A549 (cell line): ENCODE measurements at regions not wholly inside any gene's neighbourhood (a gene's known extent, or its start where the extent isn't known, plus 50 kb on each side); places are given as distances from the start of the nearest gene placed in this dataset.

ENCODE experiments used
- ATAC-seq, 2 experiments: fragments of 200-7000 bp in 1 of 2; fragments of >200 bp in 1 of 2; cut with Nextera tagmentation in 1 of 2; cut with Tn5 transposase in 1 of 2; 3 replicates each; pipeline versions ENCODE4 v1.8.0 to v1.9.1; 2018 to 2020; ENCODE audit warnings: mild to moderate bottlenecking in 1 of 2, moderate library complexity in 1 of 2
- CTCF ChIA-PET: fragments of 300-600 bp; sonication (Branson Sonifier 250); formaldehyde crosslinking; extraction: SDS; loops from one replicate; lab custom pipeline; 2021; ENCODE audit warnings: antibody characterized with exemption, inconsistent platforms; lab: Yijun Ruan, JAX
- POLR2A ChIA-PET: fragments of 350-600 bp; formaldehyde crosslinking; extraction: SDS; loops from one replicate; lab custom pipeline; 2021; ENCODE audit warnings: antibody characterized with exemption, inconsistent platforms; lab: Yijun Ruan, JAX
- DNase-seq, 2 experiments: peaks; one replicate each; pipeline versions ENCODE4 v3.0.0 to v3.0.0-alpha.2; 2011 to 2016; ENCODE audit warnings: low read depth in 1 of 2, low spot score in 1 of 2
- FAIRE-seq: peaks from 2 replicates; lab custom pipeline; 2011; peaks lifted over from hg19 to GRCh38; lab: Jason Lieb, UNC
- H3K27ac ChIP-seq, 2 experiments: fragments of >200 bp; sonication (Bioruptor Twin); formaldehyde crosslinking; 3 replicates each; pipeline ENCODE4 v1.5.1; 2016 to 2017
- H3K4me1 ChIP-seq: fragments of >200 bp; sonication (Bioruptor Twin); formaldehyde crosslinking; 3 replicates; pipeline ENCODE4 v1.6.1; 2016
- H3K4me2 ChIP-seq: fragments of >200 bp; sonication (Bioruptor Twin); formaldehyde crosslinking; 3 replicates; pipeline ENCODE4 v1.6.1; 2016
- H3K4me3 ChIP-seq: fragments of >200 bp; sonication (Bioruptor Twin); formaldehyde crosslinking; 3 replicates; pipeline ENCODE4 v1.5.1; 2016
- H3K9me3 ChIP-seq: fragments of >200 bp; sonication (Bioruptor Twin); formaldehyde crosslinking; 3 replicates; pipeline ENCODE4 v1.6.1; 2016
- ATOH8 ChIP-seq: fragments of 250-450 bp; sonication (Bioruptor Pico); IDR thresholded peaks from 2 replicates; pipeline ENCODE4 v1.5.0; 2020; ENCODE audit warnings: low read depth, mild to moderate bottlenecking, moderate library complexity
- BHLHE40 ChIP-seq: IDR thresholded peaks from 2 replicates; pipeline ENCODE4 v1.6.1; 2012; ENCODE audit warnings: low read depth, low read length, inconsistent platforms
- CBX8 ChIP-seq: fragments of 200-600 bp; sonication (generic); IDR thresholded peaks from 2 replicates; pipeline ENCODE4 v1.6.1; 2016
- CEBPB ChIP-seq, 2 experiments: fragments of >200 bp in 1 of 2; sonication (Bioruptor Twin) in 1 of 2; formaldehyde crosslinking in 1 of 2; IDR thresholded peaks; 2 replicates each; pipeline ENCODE4 v1.6.1; 2012 to 2016
- CHD2 ChIP-seq: fragments of 150-350 bp; IDR thresholded peaks from 2 replicates; pipeline ENCODE4 v1.6.1; 2014; ENCODE audit warnings: low read length; ENCODE audit not compliant: partially characterized antibody
- CHD4 ChIP-seq: fragments of 200-600 bp; sonication (generic); IDR thresholded peaks from 2 replicates; pipeline ENCODE4 v1.6.1; 2016; ENCODE audit warnings: antibody characterized with exemption, mild to moderate bottlenecking, borderline replicate concordance
- EHMT2 ChIP-seq: fragments of 200-600 bp; sonication (generic); IDR thresholded peaks from 2 replicates; pipeline ENCODE4 v1.6.1; 2016; ENCODE audit warnings: antibody characterized with exemption, low read depth, mild to moderate bottlenecking, moderate library complexity
- EP300 ChIP-seq, 2 experiments: fragments of >200 bp; sonication (Bioruptor Twin); formaldehyde crosslinking; IDR thresholded peaks; 2 replicates in 1 of 2; 3 replicates in 1 of 2; pipeline ENCODE4 v1.6.1; 2016 to 2017
- FOSB ChIP-seq: fragments of 250-450 bp; sonication (Bioruptor Pico); IDR thresholded peaks from 2 replicates; pipeline ENCODE4 v1.5.0; 2020; ENCODE audit warnings: mild to moderate bottlenecking, moderate library complexity
- FOSL2 ChIP-seq, 2 experiments: fragments of 450-650 bp in 1 of 2; fragments of >200 bp in 1 of 2; sonication (Bioruptor Twin) in 1 of 2; formaldehyde crosslinking; IDR thresholded peaks; 2 replicates each; pipeline versions ENCODE4 v1.5.0 to v1.6.1; 2016 to 2020; ENCODE audit warnings: mild to moderate bottlenecking in 1 of 2, moderate library complexity in 1 of 2
- FOXS1 ChIP-seq: fragments of 250-450 bp; sonication (Bioruptor Pico); IDR thresholded peaks from 2 replicates; pipeline ENCODE4 v1.5.0; 2020; ENCODE audit warnings: mild to moderate bottlenecking, moderate library complexity
- HMGXB4 ChIP-seq: fragments of 250-450 bp; sonication (Bioruptor Pico); IDR thresholded peaks from 2 replicates; pipeline ENCODE4 v1.5.0; 2021; ENCODE audit warnings: mild to moderate bottlenecking, moderate library complexity, borderline replicate concordance
- JUN ChIP-seq, 2 experiments: fragments of >200 bp; sonication (Bioruptor Twin); formaldehyde crosslinking; IDR thresholded peaks; 2 replicates in 1 of 2; 3 replicates in 1 of 2; pipeline ENCODE4 v1.6.1; 2016 to 2017
- JUNB ChIP-seq: fragments of >200 bp; sonication (Bioruptor Twin); formaldehyde crosslinking; IDR thresholded peaks from 2 replicates; pipeline ENCODE4 v1.6.1; 2016
- KDM1A ChIP-seq: fragments of 200-600 bp; sonication (generic); IDR thresholded peaks from 2 replicates; pipeline ENCODE4 v1.6.1; 2016; ENCODE audit warnings: low read depth, mild to moderate bottlenecking
- KDM5A ChIP-seq: fragments of 200-600 bp; sonication (generic); IDR thresholded peaks from 2 replicates; pipeline ENCODE4 v1.6.1; 2016; ENCODE audit warnings: antibody characterized with exemption, mild to moderate bottlenecking
- MAFK ChIP-seq: fragments of 450-650 bp; IDR thresholded peaks from 2 replicates; pipeline ENCODE4 v1.6.1; 2014; ENCODE audit not compliant: partially characterized antibody
- NR3C1 ChIP-seq: fragments of >200 bp; sonication (Bioruptor Twin); formaldehyde crosslinking; IDR thresholded peaks from 3 replicates; pipeline ENCODE4 v1.6.1; 2017
- PHF8 ChIP-seq: fragments of 200-600 bp; sonication (generic); IDR thresholded peaks from 2 replicates; pipeline ENCODE4 v1.6.1; 2016; ENCODE audit warnings: low read depth, mild to moderate bottlenecking, antibody characterized with exemption, moderate library complexity, borderline replicate concordance
- RARB ChIP-seq: fragments of 250-450 bp; sonication (Bioruptor Pico); IDR thresholded peaks from 2 replicates; pipeline ENCODE4 v1.8.0; 2021; ENCODE audit warnings: mild to moderate bottlenecking, moderate library complexity
- RCOR1 ChIP-seq: fragments of 150-350 bp; IDR thresholded peaks from 2 replicates; pipeline ENCODE4 v1.6.1; 2014; ENCODE audit warnings: antibody characterized with exemption, low read length, low read depth
- REST ChIP-seq: fragments of 200-600 bp; sonication (generic); IDR thresholded peaks from 2 replicates; pipeline ENCODE4 v1.6.1; 2016; ENCODE audit warnings: antibody characterized with exemption, mild to moderate bottlenecking, moderate library complexity
- SREBF2 ChIP-seq: fragments of 450-650 bp; IDR thresholded peaks from 2 replicates; pipeline ENCODE4 v1.6.1; 2014; ENCODE audit warnings: mild to moderate bottlenecking, moderate library complexity
- TP53 ChIP-seq: fragments of 250-450 bp; sonication (Bioruptor Pico); IDR thresholded peaks from 2 replicates; pipeline ENCODE4 v1.5.0; 2021; ENCODE audit warnings: mild to moderate bottlenecking, moderate library complexity
- ZC3H11A ChIP-seq: fragments of 450-650 bp; IDR thresholded peaks from 2 replicates; pipeline ENCODE4 v1.6.1; 2014; ENCODE audit warnings: antibody characterized with exemption, mild to moderate bottlenecking
- ZFP36 ChIP-seq: fragments of 450-650 bp; IDR thresholded peaks from 2 replicates; pipeline ENCODE4 v1.6.1; 2014; ENCODE audit warnings: borderline replicate concordance; ENCODE audit not compliant: partially characterized antibody
- ZNF302 ChIP-seq: fragments of 250-450 bp; sonication (Bioruptor Pico); IDR thresholded peaks from 2 replicates; pipeline ENCODE4 v1.9.0; 2021; ENCODE audit warnings: inconsistent platforms, mild to moderate bottlenecking, moderate library complexity
- ZSCAN20 ChIP-seq: fragments of 250-450 bp; sonication (Bioruptor Pico); IDR thresholded peaks from 2 replicates; pipeline ENCODE4 v1.8.0; 2022; ENCODE audit warnings: mild to moderate bottlenecking, moderate library complexity
- whole genome bisulfite sequencing: methylation state at CpG from one replicate; pipeline ENCODE4 v1.1.6; 2017; ENCODE audit errors: missing lambda C conversion rate; 5-methylcytosine and 5-hydroxymethylcytosine counted together
- TF ChIP-seq, protein P1 (sequence below): IDR thresholded peaks from 2 replicates; pipeline ENCODE4 v1.6.1; 2012
- TF ChIP-seq, protein P2 (sequence below): fragments of 150-350 bp; IDR thresholded peaks from 2 replicates; pipeline ENCODE4 v1.6.1; 2014; ENCODE audit warnings: low read depth, mild to moderate bottlenecking, low read length

- WGBS, result 78% methylated on average over 5 of the region's 5 CpGs
- H3K4me2 ChIP-seq, result no peak overlapping the region
- ATAC-seq (no peak), FAIRE-seq (no peak), DNase-seq (no peak)
- no peak overlapping the region for H3K27ac ChIP-seq
- ChIA-PET POLR2A (no interaction called here), CTCF (no interaction called here)
- TF ChIP-seq CBX8, result no peak
- TF ChIP-seq EHMT2, result no peak
- TF ChIP-seq FOSB (CRISPR knock-in tag), result no peak
- no peak for TF ChIP-seq ZC3H11A
- no peak for TF ChIP-seq TP53 (CRISPR knock-in tag)
- no peak for TF ChIP-seq SREBF2
- TF ChIP-seq, protein P1, sequence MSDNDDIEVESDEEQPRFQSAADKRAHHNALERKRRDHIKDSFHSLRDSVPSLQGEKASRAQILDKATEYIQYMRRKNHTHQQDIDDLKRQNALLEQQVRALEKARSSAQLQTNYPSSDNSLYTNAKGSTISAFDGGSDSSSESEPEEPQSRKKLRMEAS, result no peak
- TF ChIP-seq CHD2, result no peak
- no peak for TF ChIP-seq HMGXB4 (CRISPR knock-in tag)
- TF ChIP-seq PHF8, result no peak
- TF ChIP-seq FOSL2 (IDR thresholded peaks at IDR 0.05), result no peak
- no peak for TF ChIP-seq FOSL2 (CRISPR knock-in tag; IDR thresholded peaks at IDR 0.05)
- TF ChIP-seq, protein P2, sequence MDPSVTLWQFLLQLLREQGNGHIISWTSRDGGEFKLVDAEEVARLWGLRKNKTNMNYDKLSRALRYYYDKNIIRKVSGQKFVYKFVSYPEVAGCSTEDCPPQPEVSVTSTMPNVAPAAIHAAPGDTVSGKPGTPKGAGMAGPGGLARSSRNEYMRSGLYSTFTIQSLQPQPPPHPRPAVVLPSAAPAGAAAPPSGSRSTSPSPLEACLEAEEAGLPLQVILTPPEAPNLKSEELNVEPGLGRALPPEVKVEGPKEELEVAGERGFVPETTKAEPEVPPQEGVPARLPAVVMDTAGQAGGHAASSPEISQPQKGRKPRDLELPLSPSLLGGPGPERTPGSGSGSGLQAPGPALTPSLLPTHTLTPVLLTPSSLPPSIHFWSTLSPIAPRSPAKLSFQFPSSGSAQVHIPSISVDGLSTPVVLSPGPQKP, result no peak
- TF ChIP-seq EP300 (IDR thresholded peaks at IDR 0.05), result no peak
- TF ChIP-seq RCOR1, result no peak
- TF ChIP-seq ZNF302 (CRISPR knock-in tag), result no peak
- no peak for TF ChIP-seq JUN (IDR thresholded peaks at IDR 0.05)
- TF ChIP-seq RARB (CRISPR knock-in tag), result no peak
- no peak for TF ChIP-seq FOXS1
- H3K9me3 ChIP-seq, result peaks cover 11% of the 10 kb centered on the region
- H3K4me3 ChIP-seq, result no peak overlapping the region
- H3K4me1 ChIP-seq, result no peaks in the 10 kb centered on the region
These were observed 221.6 kb downstream of the RHOU start for GRCh38 chr1:228956864-228957263.

DNA sequence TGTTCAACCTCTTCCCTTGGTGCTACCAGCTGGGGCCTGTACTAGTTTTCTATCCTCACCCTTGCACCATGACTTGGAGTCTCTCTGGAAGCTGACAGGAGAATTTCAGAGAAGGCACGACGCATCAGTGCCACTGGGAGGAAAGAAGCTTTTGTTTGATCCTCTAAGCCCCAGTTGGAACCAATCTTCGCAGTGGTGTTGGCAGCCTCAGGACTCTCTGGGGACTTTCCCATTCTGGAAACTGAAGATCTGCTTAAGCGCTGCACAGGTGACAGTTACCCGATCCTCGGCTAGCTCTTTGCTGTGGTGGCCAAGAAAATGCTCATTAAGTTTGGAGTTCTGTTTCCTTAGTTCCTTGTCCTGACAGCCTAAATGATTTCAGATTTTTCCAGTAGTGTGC lies 222.3 kb downstream of the RHOU start:
- 93% methylated on average over 6 of the region's 6 CpGs for WGBS

More for the DNA sequence above, 222.3 kb downstream of the RHOU start:
- no peak for DNase-seq
- no peak for TF ChIP-seq NR3C1
- TF ChIP-seq TP53 (CRISPR knock-in tag), result no peak
- TF ChIP-seq CHD4, result no peak
- no peak for TF ChIP-seq ZSCAN20 (CRISPR knock-in tag)
- no peak for TF ChIP-seq BHLHE40
- no peak for TF ChIP-seq KDM5A
- no peak for TF ChIP-seq KDM1A
- TF ChIP-seq MAFK, result no peak
- TF ChIP-seq ZFP36, result no peak
- no peak for TF ChIP-seq ATOH8 (CRISPR knock-in tag)
- no peak for TF ChIP-seq REST
- TF ChIP-seq FOSB (CRISPR knock-in tag), result no peak
- TF ChIP-seq CEBPB (IDR thresholded peaks at IDR 0.05), result no peak
- no peak for TF ChIP-seq EP300 (IDR thresholded peaks at IDR 0.05)
- no peak for TF ChIP-seq JUNB
- TF ChIP-seq ZC3H11A, result no peak
- TF ChIP-seq, all 56 proteins: peak for 0
- no peak for ATAC-seq
- H3K4me2 ChIP-seq, result no peak overlapping the region
- no peak for FAIRE-seq
- ChIA-PET POLR2A (no interaction called here), CTCF (no interaction called here)
- H3K27ac ChIP-seq, result no peak overlapping the region
- H3K9me3 ChIP-seq, result peaks cover 11% of the 10 kb centered on the region
- H3K4me1 ChIP-seq, result no peaks in the 10 kb centered on the region
- H3K4me3 ChIP-seq, result no peak overlapping the region
